ENCODE measurements at regions not wholly inside any gene's neighbourhood (a gene's known extent, or its start where the extent isn't known, plus 50 kb on each side); places are given as distances from the start of the nearest gene placed in this dataset.

DNA sequence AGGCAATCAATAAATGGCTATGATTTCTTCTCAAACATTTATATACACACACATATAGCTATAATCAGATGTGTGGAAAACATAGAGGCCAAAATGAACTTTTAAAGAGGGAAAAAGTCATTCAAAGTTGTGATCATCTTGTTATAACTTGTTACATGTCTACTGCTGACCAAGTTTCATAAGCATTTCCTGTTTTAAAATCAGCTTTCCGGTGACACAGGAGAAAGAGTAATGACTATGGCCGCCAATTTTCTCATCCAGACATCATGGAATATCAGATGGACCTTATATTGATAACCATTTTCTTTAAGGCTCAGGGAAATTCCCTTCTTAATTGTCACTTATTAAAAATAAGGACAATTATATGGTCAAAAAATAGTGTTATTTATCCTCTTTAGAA lies 71.7 kb upstream of the AGTR1 start:
- no peak overlapping the region for H2AFZ ChIP-seq (ENCODE audit: control insufficient read depth, low read depth, low read length)
- no peak for FAIRE-seq
- no peak for DNase-seq (ENCODE audit: low read depth, low spot score)
- no peaks in the 10 kb centered on the region for H3K27me3 ChIP-seq (replicated peaks in 1 of 2; ENCODE audit: control insufficient read depth in 2 of 2, insufficient read depth in 2 of 2, low read length in 1 of 2)
- SMC1A ChIA-PET (ENCODE audit: uncharacterized antibody, unreplicated experiment), result no interaction called here
- no TSS peak for BruUV-seq (replicated peaks)
- WGBS (ENCODE audit: insufficient coverage, insufficient replicate concordance, low lambda C conversion rate, missing lambda C conversion rate), result 19% methylated on average over 2 of the region's 2 CpGs
- CTCF ChIA-PET, result no interaction called here
- H3K36me3 ChIP-seq (ENCODE audit: control insufficient read depth in 2 of 2, insufficient read depth in 2 of 2, low read length in 1 of 2), result no peaks in the 10 kb centered on the region
- POLR2A ChIA-PET, result no interaction called here
- H3K9ac ChIP-seq (ENCODE audit: control insufficient read depth, insufficient read depth, low read length), result no peak overlapping the region
- intact Hi-C loops (cut with micrococcal nuclease; ENCODE audit: unreplicated experiment), result no loop called here
- no peak overlapping the region for H3K27ac ChIP-seq (ENCODE audit: control insufficient read depth, insufficient read depth)
- ATAC-seq, result no peak
- TF ChIP-seq STAT3 (IDR thresholded peaks at IDR 0.05; ENCODE audit: low read depth, low read length) (no peak), PAX5 (IDR thresholded peaks at IDR 0.05; ENCODE audit: borderline replicate concordance, low read depth, low read length) (no peak), MTA3 (IDR thresholded peaks at IDR 0.05; ENCODE audit: borderline replicate concordance, low read length) (no peak)
- no peaks in the 10 kb centered on the region for H3K9me3 ChIP-seq (replicated peaks; ENCODE audit: control insufficient read depth, insufficient read depth, low read length)
- H4K20me1 ChIP-seq (ENCODE audit: control insufficient read depth, insufficient read depth), result no peaks in the 10 kb centered on the region
- no peaks in the 10 kb centered on the region for H3K79me2 ChIP-seq (ENCODE audit: control insufficient read depth, insufficient read depth, low read length)
- in situ Hi-C loops (cut with MboI), result no loop called here
- no peak overlapping the region for H3K4me2 ChIP-seq (ENCODE audit: control insufficient read depth, insufficient read depth)
- H3K4me1 ChIP-seq (ENCODE audit: control insufficient read depth, insufficient read depth, low read length), result no peaks in the 10 kb centered on the region
- no peak overlapping the region for H3K4me3 ChIP-seq
- RAD21 ChIA-PET (ENCODE audit: unreplicated experiment), result no interaction called here

DNA sequence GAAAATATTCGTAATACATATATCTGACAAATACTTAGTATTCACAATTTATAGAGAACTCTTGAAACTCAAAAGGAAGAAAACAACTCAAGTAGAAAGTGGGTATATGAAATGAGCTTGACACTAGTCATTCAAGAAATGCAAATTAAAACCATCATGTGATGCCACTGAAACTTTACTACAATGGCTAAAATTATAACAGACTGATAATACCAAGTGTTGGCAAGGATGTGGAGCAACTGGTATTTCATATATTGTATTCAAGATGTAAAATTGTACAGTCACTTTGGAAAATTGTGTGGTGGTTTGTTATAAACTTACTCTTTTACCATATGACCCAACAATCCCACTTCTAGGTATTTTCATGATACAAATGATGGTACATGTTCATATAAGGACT lies 68.7 kb upstream of the AGTR1 start:
- POLR2A ChIA-PET, result no interaction called here
- Histone ChIP-seq H3K27me3 (replicated peaks in 1 of 2; ENCODE audit: control insufficient read depth in 2 of 2, insufficient read depth in 2 of 2, low read length in 1 of 2) (no peaks in the 10 kb centered on the region), H2AFZ (ENCODE audit: control insufficient read depth, low read depth, low read length) (no peak overlapping the region), H3K36me3 (ENCODE audit: control insufficient read depth in 2 of 2, insufficient read depth in 2 of 2, low read length in 1 of 2) (no peaks in the 10 kb centered on the region), H3K4me2 (ENCODE audit: control insufficient read depth, insufficient read depth) (no peak overlapping the region), H3K4me1 (ENCODE audit: control insufficient read depth, insufficient read depth, low read length) (no peaks in the 10 kb centered on the region), H3K9ac (ENCODE audit: control insufficient read depth, insufficient read depth, low read length) (no peak overlapping the region), H4K20me1 (ENCODE audit: control insufficient read depth, insufficient read depth) (no peaks in the 10 kb centered on the region), H3K27ac (ENCODE audit: control insufficient read depth, insufficient read depth) (no peak overlapping the region), H3K9me3 (replicated peaks; ENCODE audit: control insufficient read depth, insufficient read depth, low read length) (no peaks in the 10 kb centered on the region), H3K4me3 (no peak overlapping the region), H3K79me2 (ENCODE audit: control insufficient read depth, insufficient read depth, low read length) (no peaks in the 10 kb centered on the region)
- SMC1A ChIA-PET (ENCODE audit: uncharacterized antibody, unreplicated experiment), result no interaction called here
- intact Hi-C loops (cut with micrococcal nuclease; ENCODE audit: unreplicated experiment) (no loop called here), in situ Hi-C loops (cut with MboI) (no loop called here)
- no peak for ATAC-seq
- no peak for TF ChIP-seq SP1 (IDR thresholded peaks at IDR 0.05; ENCODE audit: low read depth, low read length)
- CTCF ChIA-PET, result no interaction called here
- RAD21 ChIA-PET (ENCODE audit: unreplicated experiment), result no interaction called here
- peak; percentile 27 for FAIRE-seq
- no peak for DNase-seq (ENCODE audit: low read depth, low spot score)
- 0% methylated on average over 1 of the region's 1 CpG for WGBS (ENCODE audit: insufficient coverage, insufficient replicate concordance, low lambda C conversion rate, missing lambda C conversion rate)
- no TSS peak for BruUV-seq (replicated peaks)
